ENCODE measurements at regions not wholly inside any gene's neighbourhood (a gene's known extent, or its start where the extent isn't known, plus 50 kb on each side); places are given as distances from the start of the nearest gene placed in this dataset.

DNA sequence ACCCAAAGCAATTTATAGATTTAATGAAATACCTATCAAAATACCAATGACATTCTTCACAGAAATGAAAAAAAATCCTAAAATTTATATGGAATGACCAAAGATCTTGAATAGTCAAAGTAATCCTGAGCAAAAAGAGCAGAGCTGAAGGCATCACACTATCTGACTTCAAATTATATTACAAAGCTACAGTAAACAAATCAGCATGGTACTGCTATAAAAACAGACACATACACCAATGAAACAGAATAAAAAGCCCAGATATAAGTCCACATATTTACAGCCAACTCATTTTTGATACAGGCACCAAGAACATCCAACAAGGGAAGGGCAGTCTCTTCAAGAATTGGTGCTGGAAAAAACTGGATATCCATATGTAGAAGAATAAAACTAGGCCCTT lies 54.9 kb upstream of the TMEM158 start:
- Histone ChIP-seq H3K9me3 (ENCODE audit: control insufficient read depth, low read depth, low read length) (no peaks in the 10 kb centered on the region), H3K79me2 (ENCODE audit: control insufficient read depth, insufficient read depth, low read length) (no peaks in the 10 kb centered on the region), H3K4me3 (ENCODE audit: control insufficient read depth in 2 of 3, extremely low read depth in 1 of 3, insufficient read depth in 2 of 3, low read depth in 1 of 3, low read length in 3 of 3) (no peak overlapping the region), H4K20me1 (ENCODE audit: control insufficient read depth, extremely low read depth, insufficient read depth, low read length) (no peaks in the 10 kb centered on the region), H3K9me1 (ENCODE audit: control insufficient read depth, extremely low read depth, insufficient read depth, low read length) (no peaks in the 10 kb centered on the region), H3K4me1 (ENCODE audit: control insufficient read depth, extremely low read depth, insufficient read depth, low read length) (no peaks in the 10 kb centered on the region), H3K36me3 (ENCODE audit: control insufficient read depth in 2 of 2, extremely low read depth in 1 of 2, insufficient read depth in 2 of 2, low read length in 2 of 2) (no peaks in the 10 kb centered on the region), H2AFZ (ENCODE audit: control insufficient read depth, low read length) (no peak overlapping the region), H3K9ac (ENCODE audit: control insufficient read depth, extremely low read depth, insufficient read depth, low read length) (no peak overlapping the region), H3K27me3 (ENCODE audit: control insufficient read depth, extremely low read depth, insufficient read depth, low read length) (peaks cover 9% of the 10 kb centered on the region), H3K4me2 (ENCODE audit: control insufficient read depth, extremely low read depth, insufficient read depth, low read depth, low read length) (no peak overlapping the region), H3K27ac (ENCODE audit: control insufficient read depth, insufficient read depth, low read length) (no peak overlapping the region)
- dilution Hi-C loops (cut with MboI; ENCODE audit: extremely low pct_ligation_motif_present, low sequenced_read_pairs), result no loop called here
- no peak for FAIRE-seq
- TF ChIP-seq, protein P1, sequence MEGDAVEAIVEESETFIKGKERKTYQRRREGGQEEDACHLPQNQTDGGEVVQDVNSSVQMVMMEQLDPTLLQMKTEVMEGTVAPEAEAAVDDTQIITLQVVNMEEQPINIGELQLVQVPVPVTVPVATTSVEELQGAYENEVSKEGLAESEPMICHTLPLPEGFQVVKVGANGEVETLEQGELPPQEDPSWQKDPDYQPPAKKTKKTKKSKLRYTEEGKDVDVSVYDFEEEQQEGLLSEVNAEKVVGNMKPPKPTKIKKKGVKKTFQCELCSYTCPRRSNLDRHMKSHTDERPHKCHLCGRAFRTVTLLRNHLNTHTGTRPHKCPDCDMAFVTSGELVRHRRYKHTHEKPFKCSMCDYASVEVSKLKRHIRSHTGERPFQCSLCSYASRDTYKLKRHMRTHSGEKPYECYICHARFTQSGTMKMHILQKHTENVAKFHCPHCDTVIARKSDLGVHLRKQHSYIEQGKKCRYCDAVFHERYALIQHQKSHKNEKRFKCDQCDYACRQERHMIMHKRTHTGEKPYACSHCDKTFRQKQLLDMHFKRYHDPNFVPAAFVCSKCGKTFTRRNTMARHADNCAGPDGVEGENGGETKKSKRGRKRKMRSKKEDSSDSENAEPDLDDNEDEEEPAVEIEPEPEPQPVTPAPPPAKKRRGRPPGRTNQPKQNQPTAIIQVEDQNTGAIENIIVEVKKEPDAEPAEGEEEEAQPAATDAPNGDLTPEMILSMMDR (optimal IDR thresholded peaks at IDR 0.05 in 1 of 3, IDR thresholded peaks at IDR 0.05 in 1 of 3, conservative IDR thresholded peaks at IDR 0.05 in 1 of 3; ENCODE audit: extremely low read depth in 1 of 3, insufficient read depth in 2 of 3, low read length in 3 of 3), result no peak
- TF ChIP-seq EZH2 (IDR thresholded peaks at IDR 0.05; ENCODE audit: low read length), result no peak
- DNase-seq (ENCODE audit: low read depth, low spot score), result no peak

GRCh38 chr3:45283471-45283870 lies 57.4 kb upstream of the TMEM158 start:
- Histone ChIP-seq H3K4me1 (ENCODE audit: control insufficient read depth, extremely low read depth, insufficient read depth, low read length) (no peaks in the 10 kb centered on the region), H3K36me3 (ENCODE audit: control insufficient read depth in 2 of 2, extremely low read depth in 1 of 2, insufficient read depth in 2 of 2, low read length in 2 of 2) (no peaks in the 10 kb centered on the region), H4K20me1 (ENCODE audit: control insufficient read depth, extremely low read depth, insufficient read depth, low read length) (no peaks in the 10 kb centered on the region), H2AFZ (ENCODE audit: control insufficient read depth, low read length) (no peak overlapping the region), H3K4me3 (ENCODE audit: control insufficient read depth in 2 of 3, extremely low read depth in 1 of 3, insufficient read depth in 2 of 3, low read depth in 1 of 3, low read length in 3 of 3) (no peak overlapping the region), H3K27me3 (ENCODE audit: control insufficient read depth, extremely low read depth, insufficient read depth, low read length) (peaks cover 10% of the 10 kb centered on the region), H3K9me3 (ENCODE audit: control insufficient read depth, low read depth, low read length) (no peaks in the 10 kb centered on the region), H3K79me2 (ENCODE audit: control insufficient read depth, insufficient read depth, low read length) (no peaks in the 10 kb centered on the region), H3K27ac (ENCODE audit: control insufficient read depth, insufficient read depth, low read length) (no peak overlapping the region), H3K4me2 (ENCODE audit: control insufficient read depth, extremely low read depth, insufficient read depth, low read depth, low read length) (no peak overlapping the region), H3K9me1 (ENCODE audit: control insufficient read depth, extremely low read depth, insufficient read depth, low read length) (no peaks in the 10 kb centered on the region), H3K9ac (ENCODE audit: control insufficient read depth, extremely low read depth, insufficient read depth, low read length) (no peak overlapping the region)
- dilution Hi-C loops (cut with MboI; ENCODE audit: extremely low pct_ligation_motif_present, low sequenced_read_pairs), result no loop called here
- FAIRE-seq, result no peak
- no peak for DNase-seq (ENCODE audit: low read depth, low spot score)
- no peak for TF ChIP-seq EZH2 (IDR thresholded peaks at IDR 0.05; ENCODE audit: low read length)
- TF ChIP-seq, protein P1 (optimal IDR thresholded peaks at IDR 0.05 in 1 of 3, IDR thresholded peaks at IDR 0.05 in 1 of 3, conservative IDR thresholded peaks at IDR 0.05 in 1 of 3; ENCODE audit: extremely low read depth in 1 of 3, insufficient read depth in 2 of 3, low read length in 3 of 3), result no peak

Measured in keratinocyte (primary cell).